Stimulated activated CD8-positive, alpha-beta memory T cell treated with anti-CD3 and anti-CD28 coated beads, Interleukin-7, amount 100 ng/mL, for 24 hours (primary cell): ENCODE measurements at regions not wholly inside any gene's neighbourhood (a gene's known extent, or its start where the extent isn't known, plus 50 kb on each side); places are given as distances from the start of the nearest gene placed in this dataset.
A peak's percentile ranks its signal among the peaks of the same experiment; 100 is the strongest.

Experiments used
- DNase-seq: peaks from one replicate; pipeline ENCODE4 v3.0.0-alpha.2; 2020; ENCODE audit warnings: low read depth

DNA sequence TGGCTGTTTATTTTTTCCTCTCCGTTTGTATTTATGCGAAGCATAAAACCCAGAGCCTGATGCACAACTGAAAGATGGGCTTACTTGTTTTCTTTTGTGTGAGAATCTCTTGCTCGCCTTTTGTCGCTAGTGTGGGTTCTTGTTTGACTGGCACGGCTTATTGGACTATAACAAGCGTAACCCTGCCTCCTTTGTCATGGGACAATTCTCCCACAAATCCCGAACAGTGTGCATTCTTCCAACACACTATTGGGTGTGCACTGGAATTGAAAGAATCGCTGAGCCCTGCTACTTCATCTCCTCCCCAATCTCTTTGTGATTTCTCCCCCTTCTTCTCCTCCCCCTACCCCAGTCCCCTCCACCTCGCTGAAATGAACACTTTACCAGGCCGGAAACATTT lies 110.8 kb downstream of the ZIC5 start:
- DNase-seq, result no peak

DNA sequence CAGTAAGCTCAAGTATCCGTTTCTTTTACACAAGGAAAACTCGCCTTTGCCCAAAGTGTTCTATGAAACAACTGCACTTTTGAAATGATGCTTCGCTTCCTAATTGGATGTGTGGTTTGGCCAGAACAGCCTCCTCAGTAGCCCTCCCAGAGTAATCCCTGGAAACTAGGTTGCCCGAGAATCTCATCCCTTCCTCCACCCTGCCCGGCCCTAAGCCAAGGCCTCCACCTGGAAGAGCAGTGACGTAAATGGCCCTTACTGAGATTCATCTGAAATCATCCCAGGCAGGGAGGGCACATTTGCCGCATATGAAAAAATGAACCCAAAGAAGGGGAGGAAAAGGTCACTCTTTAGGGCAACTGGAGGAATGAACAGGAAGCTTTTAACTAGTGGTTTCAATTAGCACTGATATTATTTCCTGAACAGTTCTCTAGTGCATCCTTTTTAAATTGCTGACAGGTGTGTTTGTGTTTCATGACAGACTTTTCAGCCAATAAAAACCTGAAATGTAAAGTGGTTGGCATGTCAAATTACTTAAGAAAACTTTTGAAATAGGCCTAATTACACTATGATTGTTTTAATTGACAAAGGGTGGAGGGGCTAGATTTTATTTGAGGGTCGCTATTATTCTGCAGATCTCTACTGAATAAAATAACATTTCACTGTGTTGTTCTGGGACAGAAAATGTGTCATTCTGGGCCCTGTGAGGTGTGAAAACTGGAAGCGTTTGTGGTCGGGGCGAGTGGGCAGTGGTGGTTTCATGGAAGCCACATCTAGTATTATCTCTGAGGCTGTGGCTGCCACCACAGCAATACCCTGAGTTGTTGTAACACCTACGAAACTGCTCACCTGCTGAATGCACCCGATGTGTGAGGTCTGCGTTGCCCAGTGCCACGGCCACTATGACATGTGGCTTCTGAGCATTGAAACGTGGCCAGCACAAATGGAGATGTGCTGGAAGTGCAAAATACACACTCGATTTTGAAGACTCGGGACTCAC lies 112.1 kb downstream of the ZIC5 start:
- peak; percentile 44 for DNase-seq

GRCh38 chr13:99857738-99858137 lies 113.8 kb downstream of the ZIC5 start:
- no peak for DNase-seq

- no peak for DNase-seq
These were observed 115.8 kb downstream of the ZIC5 start for GRCh38 chr13:99855526-99856420.

- no peak for DNase-seq
These were observed 117.2 kb downstream of the ZIC5 start for GRCh38 chr13:99854366-99854765.

- no peak for DNase-seq
These were observed 124.2 kb downstream of the ZIC5 start for GRCh38 chr13:99847318-99847750.

- DNase-seq, result no peak
These were observed 126.2 kb downstream of the ZIC5 start for GRCh38 chr13:99845161-99845874.

DNA sequence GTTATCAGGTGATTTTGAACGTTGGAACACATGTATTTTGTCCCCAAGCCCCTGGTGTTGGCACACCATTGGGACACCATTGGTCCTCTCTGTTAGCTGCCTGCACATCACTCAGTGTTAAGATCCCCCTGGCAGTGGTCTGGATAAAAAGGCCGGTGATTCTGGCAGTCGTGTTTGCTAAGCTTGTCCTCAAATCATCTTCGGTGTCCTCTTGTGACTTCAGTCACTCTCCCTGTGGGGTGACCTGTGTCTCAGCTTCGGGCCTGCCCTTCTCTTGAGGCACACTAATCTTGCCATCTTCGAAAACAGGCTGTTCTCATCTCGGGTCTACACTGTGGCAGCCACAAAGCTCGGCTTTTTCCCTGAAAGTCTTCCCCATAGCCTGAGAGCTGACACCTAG lies 127.1 kb downstream of the ZIC5 start:
- DNase-seq, result no peak

DNA sequence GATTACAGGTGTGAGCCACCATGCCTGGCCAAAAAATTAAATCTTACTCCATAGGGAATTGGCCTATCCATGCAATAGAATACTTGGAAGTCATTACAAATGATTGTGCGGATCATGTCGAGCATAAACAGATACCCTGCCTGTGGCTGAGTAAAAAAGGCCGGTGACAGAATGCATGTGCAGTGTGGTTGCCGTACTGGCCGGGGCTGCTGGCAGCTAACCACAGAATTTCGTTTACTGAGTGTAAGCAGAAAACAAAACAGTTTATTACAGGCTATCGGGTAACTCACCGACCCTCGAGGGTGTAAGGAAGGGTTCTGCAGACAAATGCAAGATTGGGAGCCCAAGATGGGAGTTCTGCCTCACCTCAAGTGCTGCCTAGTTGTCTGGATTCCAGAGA lies 127.7 kb downstream of the ZIC5 start:
- DNase-seq, result no peak

DNA sequence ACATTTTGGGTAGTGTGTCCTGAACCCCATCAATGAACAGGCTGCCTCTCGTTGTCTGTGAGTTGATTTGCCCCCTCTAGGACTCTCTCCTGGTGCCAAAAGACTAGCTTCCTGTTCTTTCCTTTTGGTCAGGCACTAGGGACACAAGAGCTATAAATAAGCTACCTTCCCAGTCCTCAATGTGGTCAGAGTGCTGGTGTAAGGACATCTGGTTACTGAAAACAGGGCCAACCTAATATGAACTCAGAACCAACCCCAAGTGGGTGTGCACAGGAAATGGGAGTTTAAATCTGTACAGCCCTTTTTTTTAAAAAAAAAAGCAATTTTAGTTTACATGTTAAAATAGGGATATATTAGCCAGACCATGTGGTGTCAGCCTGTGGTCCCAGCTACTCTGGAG lies 129.2 kb downstream of the ZIC5 start:
- DNase-seq, result no peak

- DNase-seq, result no peak
These were observed 135.3 kb downstream of the ZIC5 start for GRCh38 chr13:99836291-99836690.

DNA sequence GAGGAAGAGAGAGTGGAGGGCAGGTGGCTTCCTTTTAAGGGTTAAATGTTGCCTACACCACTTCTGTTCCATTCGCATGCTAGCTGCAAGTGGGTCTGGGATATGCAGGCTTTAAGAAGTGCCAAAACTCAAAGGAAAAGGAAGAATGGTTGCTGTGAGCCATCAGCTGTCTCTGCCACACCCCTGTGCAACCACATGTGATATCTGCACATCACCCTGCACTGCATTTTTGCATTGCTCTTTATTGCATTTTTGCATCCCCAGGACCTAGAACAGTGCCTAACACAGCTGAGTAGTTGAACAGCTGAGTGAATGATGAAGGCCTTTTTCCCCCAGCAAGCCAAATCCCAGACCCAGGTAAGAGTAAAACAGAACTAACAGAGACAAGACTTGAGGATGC lies 136.1 kb downstream of the ZIC5 start:
- DNase-seq, result no peak

DNA sequence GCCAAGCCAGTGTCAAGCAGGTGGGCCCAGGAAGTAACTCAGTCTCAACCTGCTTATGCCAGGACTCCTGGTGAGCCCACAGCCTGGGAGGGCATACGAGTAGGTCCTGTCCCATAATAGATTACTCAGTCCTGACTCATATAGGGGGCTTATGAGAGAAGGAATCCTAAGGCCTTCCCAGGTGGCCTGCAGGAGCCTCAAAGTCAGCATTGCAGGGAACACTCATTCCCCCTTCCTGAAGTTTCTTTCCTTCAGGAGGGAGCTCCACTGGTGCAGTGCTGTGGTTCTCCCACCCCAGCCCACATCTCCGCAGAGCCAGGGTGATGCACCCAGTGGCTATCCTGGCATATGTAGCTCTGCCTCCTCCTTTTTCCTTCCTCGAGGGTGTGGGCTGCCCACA lies 137.3 kb downstream of the ZIC5 start:
- no peak for DNase-seq

DNA sequence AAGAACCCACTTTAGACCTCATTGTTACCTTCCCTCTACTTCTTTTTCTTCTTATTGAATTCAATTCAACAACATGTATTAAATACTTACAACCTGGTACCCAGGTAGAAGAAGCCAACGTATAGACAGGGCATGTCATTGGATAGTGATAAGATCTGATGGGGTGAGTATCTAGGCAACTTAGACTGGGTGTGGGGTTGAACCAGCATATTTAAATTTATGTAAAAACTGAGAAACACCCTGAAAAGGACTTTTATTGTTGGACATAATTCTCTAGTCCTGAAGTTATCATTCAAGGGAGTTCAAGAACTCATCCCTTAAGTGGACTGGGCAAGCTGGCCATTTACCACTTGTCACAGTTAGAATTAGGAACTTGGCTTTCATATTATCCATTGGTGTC lies 139.2 kb downstream of the ZIC5 start:
- DNase-seq, result no peak

- no peak for DNase-seq
These were observed 140.6 kb downstream of the ZIC5 start for GRCh38 chr13:99830931-99831330.

DNA sequence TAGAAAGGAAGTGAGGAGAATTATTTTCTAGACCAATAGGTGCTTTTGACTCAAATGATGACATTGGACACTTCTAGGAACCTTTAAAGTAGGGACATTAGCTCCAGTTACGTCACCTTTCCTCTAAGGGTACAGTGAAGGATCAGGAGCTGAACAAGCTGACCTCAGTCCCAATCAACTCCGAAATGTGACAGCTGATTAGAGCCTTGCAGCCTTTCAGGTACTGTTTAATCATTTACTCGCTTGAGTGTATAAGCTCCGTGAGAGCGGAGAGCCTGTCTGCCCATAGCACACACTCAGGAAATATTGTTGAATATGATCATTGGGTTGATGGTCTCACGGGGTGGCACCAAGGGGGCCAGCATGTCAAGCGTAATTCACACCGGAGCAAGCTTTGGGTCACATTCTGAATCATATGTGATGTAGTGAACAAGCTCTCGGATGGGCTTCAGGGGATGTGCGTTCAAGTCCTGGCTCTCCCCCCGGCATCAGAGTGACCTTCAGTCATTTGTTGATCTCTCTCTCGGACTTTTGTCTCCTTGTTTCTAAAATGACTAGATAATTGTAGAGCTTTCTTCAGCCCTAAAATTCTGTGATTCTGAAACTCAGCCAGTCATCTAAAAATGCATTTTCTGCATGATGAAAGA lies 141.9 kb downstream of the ZIC5 start:
- no peak for DNase-seq

DNA sequence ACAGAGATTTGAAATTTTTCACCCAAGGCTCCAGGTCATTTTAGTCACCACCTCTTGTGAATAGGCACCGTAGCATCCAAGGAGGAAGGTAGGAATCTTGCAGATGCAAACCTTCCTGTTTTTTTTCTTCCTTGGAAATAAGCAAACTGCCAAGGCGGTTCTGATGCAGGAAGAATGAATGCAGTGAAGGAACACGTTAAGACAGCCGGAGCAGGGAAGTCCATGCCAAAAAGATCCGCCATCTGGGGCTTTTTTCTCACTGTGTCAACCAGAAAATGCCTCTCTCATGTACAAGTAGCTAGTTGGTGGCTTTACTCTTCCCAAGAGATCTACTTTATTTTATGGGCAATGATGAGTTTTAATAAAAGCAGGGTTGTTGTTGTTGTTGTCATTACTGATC lies 142.4 kb downstream of the ZIC5 start:
- no peak for DNase-seq

GRCh38 chr13:99828735-99829134 lies 142.8 kb downstream of the ZIC5 start:
- DNase-seq, result no peak

DNA sequence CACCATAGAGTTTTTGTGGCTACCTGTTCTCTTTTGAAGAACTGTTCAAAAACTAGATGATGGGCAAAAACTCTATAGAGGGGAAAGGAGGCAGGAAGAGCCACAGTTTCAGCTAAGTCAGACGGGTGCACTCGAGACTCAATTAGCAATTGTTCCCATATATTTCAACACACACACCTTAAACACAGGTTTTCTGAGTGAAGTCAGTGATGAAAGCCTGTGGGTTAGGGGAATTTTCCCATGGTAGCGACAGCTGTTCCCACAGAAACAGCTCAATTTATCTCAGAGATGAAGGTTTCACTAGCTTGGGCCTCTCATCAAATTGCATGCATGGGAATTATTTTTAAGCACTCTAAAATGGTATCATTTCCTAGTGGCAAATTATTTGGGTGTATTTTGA lies 143.4 kb downstream of the ZIC5 start:
- no peak for DNase-seq

DNA sequence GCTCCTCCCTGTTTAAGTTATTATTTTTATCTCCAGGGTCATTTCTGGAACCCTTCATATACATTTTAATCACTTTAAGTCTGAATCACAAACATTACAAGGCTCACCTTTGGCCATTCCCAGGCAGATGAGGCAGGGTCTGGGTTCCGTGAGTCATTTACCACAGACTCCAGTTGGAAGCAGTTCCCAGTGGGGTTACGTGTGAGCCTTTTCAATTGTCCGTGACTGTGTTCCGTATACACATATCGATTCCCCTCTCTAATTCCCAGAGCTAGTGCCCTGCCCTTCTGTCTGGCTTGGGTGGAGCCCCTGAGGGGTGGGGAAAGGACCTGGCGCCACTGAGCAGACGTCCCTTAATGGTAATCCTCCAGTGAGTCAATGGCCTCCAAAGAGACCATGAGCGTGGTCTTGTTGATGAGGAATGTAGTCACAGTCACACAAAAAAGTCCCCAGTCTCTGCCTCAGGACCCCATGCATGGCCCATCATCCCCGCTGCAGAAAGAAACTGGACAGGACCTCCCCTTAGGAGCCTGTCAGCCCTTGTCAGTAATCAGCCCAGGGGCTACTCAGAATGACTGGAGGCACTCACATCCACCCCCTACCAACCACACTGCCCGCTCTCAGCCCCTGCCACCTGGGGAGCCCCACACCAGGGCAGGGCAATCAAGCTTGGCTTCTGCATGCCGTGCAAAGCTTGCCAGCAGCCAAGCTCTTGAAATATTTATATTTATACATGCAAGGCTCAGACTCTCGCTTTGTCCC lies 144.4 kb downstream of the ZIC5 start:
- no peak for DNase-seq

DNA sequence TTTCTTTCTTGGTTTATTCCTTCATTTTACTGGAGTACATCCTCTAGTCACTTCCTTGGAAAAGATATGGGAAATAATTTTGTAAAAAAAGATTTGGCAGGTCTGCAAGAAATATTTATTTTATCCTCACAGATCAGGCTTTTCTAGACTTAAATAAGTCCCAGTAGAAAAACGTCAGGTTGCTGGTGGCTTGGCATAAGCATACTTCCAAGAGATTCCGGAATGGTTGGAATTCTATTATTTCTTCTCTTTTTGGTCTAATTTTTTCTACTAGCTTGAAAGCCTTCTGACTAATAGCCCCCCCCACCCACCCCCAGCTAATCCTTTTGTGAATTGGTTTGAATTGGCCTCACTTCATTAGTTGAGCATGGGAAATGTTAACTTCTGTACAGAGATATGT lies 147.6 kb downstream of the ZIC5 start:
- DNase-seq, result no peak
